ENCODE measurements at regions not wholly inside any gene's neighbourhood (a gene's known extent, or its start where the extent isn't known, plus 50 kb on each side); places are given as distances from the start of the nearest gene placed in this dataset.

GRCh38 chr10:108147346-108147745 lies 982.8 kb upstream of the SORCS1 start:
- H3K27ac ChIP-seq (ENCODE audit: insufficient read depth, low read length), result no peak overlapping the region
- H2AFZ ChIP-seq (ENCODE audit: low read length), result no peak overlapping the region
- H3K9ac ChIP-seq (ENCODE audit: insufficient read depth, low read length), result no peak overlapping the region
- TF ChIP-seq CTCF (conservative IDR thresholded peaks at IDR 0.05 in 1 of 2, IDR thresholded peaks at IDR 0.05 in 1 of 2; ENCODE audit: low read depth in 1 of 2, low read length in 2 of 2), result no peak
- TF ChIP-seq EZH2 (IDR thresholded peaks at IDR 0.05; ENCODE audit: low read length, missing control alignments), result no peak
- H3K4me2 ChIP-seq (ENCODE audit: extremely low read depth, insufficient read depth, low read length), result no peak overlapping the region
- no peaks in the 10 kb centered on the region for H3K36me3 ChIP-seq (ENCODE audit: control insufficient read depth, insufficient read depth, low read length)
- H4K20me1 ChIP-seq (ENCODE audit: control insufficient read depth, extremely low read depth, insufficient read depth, low read length), result no peaks in the 10 kb centered on the region
- no peak overlapping the region for H3K4me3 ChIP-seq (replicated peaks in 1 of 4; ENCODE audit: control extremely low read depth in 1 of 4, insufficient read depth in 1 of 4, low read depth in 3 of 4, low read length in 4 of 4)
- no peaks in the 10 kb centered on the region for H3K9me3 ChIP-seq (ENCODE audit: control insufficient read depth, insufficient read depth, low read depth, low read length)
- no peaks in the 10 kb centered on the region for H3K27me3 ChIP-seq (ENCODE audit: control insufficient read depth, insufficient read depth, low read length)
- no peak for DNase-seq (ENCODE audit: low read depth in 2 of 2)
- no peaks in the 10 kb centered on the region for H3K79me2 ChIP-seq (ENCODE audit: control insufficient read depth, insufficient read depth, low read length)
- no peaks in the 10 kb centered on the region for H3K4me1 ChIP-seq (ENCODE audit: control insufficient read depth, extremely low read depth, insufficient read depth, low read length)

GRCh38 chr10:108141064-108141463 lies 976.6 kb upstream of the SORCS1 start:
- Histone ChIP-seq H3K4me3 (replicated peaks in 1 of 4; ENCODE audit: control extremely low read depth in 1 of 4, insufficient read depth in 1 of 4, low read depth in 3 of 4, low read length in 4 of 4) (no peak overlapping the region), H3K27ac (ENCODE audit: insufficient read depth, low read length) (no peak overlapping the region), H3K4me1 (ENCODE audit: control insufficient read depth, extremely low read depth, insufficient read depth, low read length) (no peaks in the 10 kb centered on the region), H3K79me2 (ENCODE audit: control insufficient read depth, insufficient read depth, low read length) (no peaks in the 10 kb centered on the region), H3K27me3 (ENCODE audit: control insufficient read depth, insufficient read depth, low read length) (no peaks in the 10 kb centered on the region), H3K4me2 (ENCODE audit: extremely low read depth, insufficient read depth, low read length) (no peak overlapping the region), H3K9ac (ENCODE audit: insufficient read depth, low read length) (no peak overlapping the region), H3K36me3 (ENCODE audit: control insufficient read depth, insufficient read depth, low read length) (no peaks in the 10 kb centered on the region), H4K20me1 (ENCODE audit: control insufficient read depth, extremely low read depth, insufficient read depth, low read length) (no peaks in the 10 kb centered on the region), H2AFZ (ENCODE audit: low read length) (no peak overlapping the region), H3K9me3 (ENCODE audit: control insufficient read depth, insufficient read depth, low read depth, low read length) (no peaks in the 10 kb centered on the region)
- no peak for TF ChIP-seq CTCF (conservative IDR thresholded peaks at IDR 0.05 in 1 of 2, IDR thresholded peaks at IDR 0.05 in 1 of 2; ENCODE audit: low read depth in 1 of 2, low read length in 2 of 2)
- TF ChIP-seq EZH2 (IDR thresholded peaks at IDR 0.05; ENCODE audit: low read length, missing control alignments), result no peak
- DNase-seq (ENCODE audit: low read depth in 2 of 2), result no peak

GRCh38 chr10:108132303-108132702 lies 967.8 kb upstream of the SORCS1 start:
- Histone ChIP-seq H3K27me3 (ENCODE audit: control insufficient read depth, insufficient read depth, low read length) (no peaks in the 10 kb centered on the region), H3K4me1 (ENCODE audit: control insufficient read depth, extremely low read depth, insufficient read depth, low read length) (no peaks in the 10 kb centered on the region)
- TF ChIP-seq CTCF (conservative IDR thresholded peaks at IDR 0.05 in 1 of 2, IDR thresholded peaks at IDR 0.05 in 1 of 2; ENCODE audit: low read depth in 1 of 2, low read length in 2 of 2) (no peak), EZH2 (IDR thresholded peaks at IDR 0.05; ENCODE audit: low read length, missing control alignments) (no peak)

More at GRCh38 chr10:108132303-108132702, 967.8 kb upstream of the SORCS1 start:
- no peak overlapping the region for H2AFZ ChIP-seq (ENCODE audit: low read length)
- no peaks in the 10 kb centered on the region for H4K20me1 ChIP-seq (ENCODE audit: control insufficient read depth, extremely low read depth, insufficient read depth, low read length)
- H3K9me3 ChIP-seq (ENCODE audit: control insufficient read depth, insufficient read depth, low read depth, low read length), result no peaks in the 10 kb centered on the region
- H3K36me3 ChIP-seq (ENCODE audit: control insufficient read depth, insufficient read depth, low read length), result no peaks in the 10 kb centered on the region
- H3K9ac ChIP-seq (ENCODE audit: insufficient read depth, low read length), result no peak overlapping the region
- no peak overlapping the region for H3K4me3 ChIP-seq (replicated peaks in 1 of 4; ENCODE audit: control extremely low read depth in 1 of 4, insufficient read depth in 1 of 4, low read depth in 3 of 4, low read length in 4 of 4)
- no peak overlapping the region for H3K27ac ChIP-seq (ENCODE audit: insufficient read depth, low read length)
- no peaks in the 10 kb centered on the region for H3K79me2 ChIP-seq (ENCODE audit: control insufficient read depth, insufficient read depth, low read length)
- H3K4me2 ChIP-seq (ENCODE audit: extremely low read depth, insufficient read depth, low read length), result no peak overlapping the region
- DNase-seq (ENCODE audit: low read depth in 2 of 2), result no peak

Measured in fibroblast of lung (primary cell).